Vagina (tissue), 2 donors: ENCODE measurements at regions not wholly inside any gene's neighbourhood (a gene's known extent, or its start where the extent isn't known, plus 50 kb on each side); places are given as distances from the start of the nearest gene placed in this dataset.

Experiments used
- CTCF ChIP-seq, 3 experiments: fragments of 450-650 bp in 2 of 3; fragments of 200-600 bp in 1 of 3; sonication (generic) in 1 of 3; IDR thresholded peaks; one replicate each; pipeline ENCODE4 v1.5.1; 2017 to 2019; ENCODE audit warnings: antibody characterized with exemption in 3 of 3, mild to moderate bottlenecking in 2 of 3, moderate library complexity in 2 of 3
- POLR2AphosphoS5 ChIP-seq, 2 donors: sonication (generic); formaldehyde crosslinking; IDR thresholded peaks; one replicate each; pipeline ENCODE4 v1.9.0; 2017; ENCODE audit warnings: antibody characterized with exemption in 2 of 2, mild to moderate bottlenecking in 2 of 2, low read depth in 1 of 2; ENCODE audit not compliant: insufficient read depth in 1 of 2

- TF ChIP-seq CTCF (IDR thresholded peaks at IDR 0.05) (no peak), POLR2AphosphoS5 (IDR thresholded peaks at IDR 0.05; ENCODE audit: insufficient read depth in 1 of 2, low read depth in 1 of 2) (no peak)
These were observed 369.2 kb upstream of the COBL start for GRCh38 chr7:51685794-51686193.
